ENCODE measurements at regions not wholly inside any gene's neighbourhood (a gene's known extent, or its start where the extent isn't known, plus 50 kb on each side); places are given as distances from the start of the nearest gene placed in this dataset.
"Not testable (repeated sequence)": the region's sequence is repeated elsewhere in the genome, so short reads cannot be mapped to it uniquely, and the experiment has no call there.

- DNase-seq = not testable (repeated sequence)
Observed at GRCh38 chr1:219863816-219864215, 64.5 kb downstream of the SLC30A10 start.

- no peak for DNase-seq
Observed at GRCh38 chr1:219862366-219862765, 66.0 kb downstream of the SLC30A10 start.

GRCh38 chr1:219858980-219859379, 69.4 kb downstream of the SLC30A10 start:
- no peak for DNase-seq

- DNase-seq = no peak
Observed at GRCh38 chr1:219847215-219847855, 81.0 kb downstream of the SLC30A10 start.

- not testable (repeated sequence) for DNase-seq
Observed at GRCh38 chr1:219839595-219839994, 88.8 kb downstream of the SLC30A10 start.

- DNase-seq = no peak
Observed at GRCh38 chr1:219837994-219838294, 90.4 kb downstream of the SLC30A10 start.

- peak; percentile 90 for DNase-seq
Observed at GRCh38 chr1:219837274-219837993, 90.9 kb downstream of the SLC30A10 start.

- no peak for DNase-seq
Observed at GRCh38 chr1:219834314-219834917, 93.9 kb downstream of the SLC30A10 start.

- no peak for DNase-seq
Observed at GRCh38 chr1:219833214-219833815, 95.0 kb downstream of the SLC30A10 start.

GRCh38 chr1:219826290-219826689, 102.1 kb downstream of the SLC30A10 start:
- DNase-seq = no peak

- DNase-seq = no peak
Observed at GRCh38 chr1:219825355-219825754, 103.0 kb downstream of the SLC30A10 start.

- no peak for DNase-seq
Observed at GRCh38 chr1:219824338-219824737, 104.0 kb downstream of the SLC30A10 start.

- no peak for DNase-seq
Observed at GRCh38 chr1:219820551-219820950, 107.8 kb downstream of the SLC30A10 start.

- no peak for DNase-seq
Observed at GRCh38 chr1:219817914-219818313, 110.4 kb downstream of the SLC30A10 start.

- no peak for DNase-seq
Observed at GRCh38 chr1:219813294-219813693, 115.1 kb downstream of the SLC30A10 start.

GRCh38 chr1:219812491-219813203, 115.7 kb downstream of the SLC30A10 start:
- DNase-seq = peak; percentile 92

GRCh38 chr1:219812086-219812485, 116.3 kb downstream of the SLC30A10 start:
- no peak for DNase-seq

- no peak for DNase-seq
Observed at GRCh38 chr1:219810451-219810850, 117.9 kb downstream of the SLC30A10 start.

GRCh38 chr1:219808790-219809189, 119.6 kb downstream of the SLC30A10 start:
- no peak for DNase-seq

- DNase-seq = no peak
Observed at GRCh38 chr1:219806642-219807041, 121.7 kb downstream of the SLC30A10 start.

- DNase-seq = no peak
Observed at GRCh38 chr1:219806020-219806419, 122.3 kb downstream of the SLC30A10 start.

GRCh38 chr1:219805191-219805590, 123.2 kb downstream of the SLC30A10 start:
- peak; percentile 38 for DNase-seq

- DNase-seq = no peak
Observed at GRCh38 chr1:219801156-219801820, 127.1 kb downstream of the SLC30A10 start.

Measured in NCI-H82 (cell line).